ENCODE measurements at regions not wholly inside any gene's neighbourhood (a gene's known extent, or its start where the extent isn't known, plus 50 kb on each side); places are given as distances from the start of the nearest gene placed in this dataset.

DNA sequence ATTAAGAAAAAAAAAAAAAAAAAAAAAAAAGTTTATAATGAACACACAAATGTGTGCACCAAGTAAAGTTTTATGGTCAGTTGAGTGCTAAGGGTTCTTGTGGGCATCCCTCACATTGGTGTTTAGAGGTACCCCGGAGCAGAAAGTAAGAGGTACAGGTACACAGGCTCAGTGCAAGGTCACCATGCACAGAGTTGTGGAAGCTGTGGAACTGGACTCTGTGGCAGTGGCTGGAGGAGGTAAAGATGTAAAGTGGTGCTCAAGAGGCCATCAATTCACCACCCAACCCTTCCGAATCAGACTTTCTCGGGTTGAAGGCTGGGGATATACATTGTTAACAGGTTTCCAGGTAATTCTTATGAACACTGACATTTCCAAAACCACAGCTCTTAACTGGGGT is 83.6 kb upstream of the FOXN2 start:
- TF ChIP-seq EZH2 (IDR thresholded peaks at IDR 0.05) (no peak), POLR2AphosphoS5 (IDR thresholded peaks at IDR 0.05; ENCODE audit: borderline replicate concordance, low read depth, low read length) (no peak)

Data from SK-N-MC (cell line).